ENCODE measurements at regions not wholly inside any gene's neighbourhood (a gene's known extent, or its start where the extent isn't known, plus 50 kb on each side); places are given as distances from the start of the nearest gene placed in this dataset.

DNA sequence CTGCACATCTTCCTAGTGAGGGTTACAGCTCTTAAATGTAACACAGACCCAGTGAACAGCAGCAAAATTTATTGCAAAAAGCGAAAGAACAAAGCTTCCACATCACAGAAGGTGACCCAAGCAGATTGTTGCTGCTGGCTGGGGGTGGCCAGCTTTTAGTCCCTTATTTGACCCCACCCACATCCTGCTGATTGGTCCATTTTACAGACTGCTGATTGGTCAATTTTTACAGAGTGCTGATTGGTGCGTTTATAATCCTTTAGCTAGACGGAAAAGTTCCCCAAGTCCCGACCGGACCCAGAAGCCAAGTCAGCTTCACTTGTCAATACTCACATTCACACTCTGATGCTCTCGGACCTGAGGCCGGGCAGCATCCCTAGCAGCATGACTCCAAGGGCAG lies 154.5 kb upstream of the ATP10A start:
- DNase-seq (ENCODE audit: low read depth), result no peak
- TF ChIP-seq POLR2A (IDR thresholded peaks at IDR 0.05; ENCODE audit: extremely low read depth, insufficient read length), result no peak
- TF ChIP-seq, protein P1, sequence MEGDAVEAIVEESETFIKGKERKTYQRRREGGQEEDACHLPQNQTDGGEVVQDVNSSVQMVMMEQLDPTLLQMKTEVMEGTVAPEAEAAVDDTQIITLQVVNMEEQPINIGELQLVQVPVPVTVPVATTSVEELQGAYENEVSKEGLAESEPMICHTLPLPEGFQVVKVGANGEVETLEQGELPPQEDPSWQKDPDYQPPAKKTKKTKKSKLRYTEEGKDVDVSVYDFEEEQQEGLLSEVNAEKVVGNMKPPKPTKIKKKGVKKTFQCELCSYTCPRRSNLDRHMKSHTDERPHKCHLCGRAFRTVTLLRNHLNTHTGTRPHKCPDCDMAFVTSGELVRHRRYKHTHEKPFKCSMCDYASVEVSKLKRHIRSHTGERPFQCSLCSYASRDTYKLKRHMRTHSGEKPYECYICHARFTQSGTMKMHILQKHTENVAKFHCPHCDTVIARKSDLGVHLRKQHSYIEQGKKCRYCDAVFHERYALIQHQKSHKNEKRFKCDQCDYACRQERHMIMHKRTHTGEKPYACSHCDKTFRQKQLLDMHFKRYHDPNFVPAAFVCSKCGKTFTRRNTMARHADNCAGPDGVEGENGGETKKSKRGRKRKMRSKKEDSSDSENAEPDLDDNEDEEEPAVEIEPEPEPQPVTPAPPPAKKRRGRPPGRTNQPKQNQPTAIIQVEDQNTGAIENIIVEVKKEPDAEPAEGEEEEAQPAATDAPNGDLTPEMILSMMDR (IDR thresholded peaks at IDR 0.05; ENCODE audit: low read depth, low read length), result no peak
- TF ChIP-seq MYC (IDR thresholded peaks at IDR 0.05; ENCODE audit: low read depth, low read length), result no peak
- TF ChIP-seq MAX (IDR thresholded peaks at IDR 0.05; ENCODE audit: low read depth, low read length), result no peak
- no peak overlapping the region for H3K4me3 ChIP-seq (ENCODE audit: low read depth, low read length)

GRCh38 chr15:26015516-26016075 lies 152.5 kb upstream of the ATP10A start:
- TF ChIP-seq MAX (IDR thresholded peaks at IDR 0.05; ENCODE audit: low read depth, low read length) (no peak), MYC (IDR thresholded peaks at IDR 0.05; ENCODE audit: low read depth, low read length) (no peak)
- TF ChIP-seq, protein P1 (IDR thresholded peaks at IDR 0.05; ENCODE audit: low read depth, low read length), result no peak
- no peak for DNase-seq (ENCODE audit: low read depth)
- H3K4me3 ChIP-seq (ENCODE audit: low read depth, low read length), result no peak overlapping the region

DNA sequence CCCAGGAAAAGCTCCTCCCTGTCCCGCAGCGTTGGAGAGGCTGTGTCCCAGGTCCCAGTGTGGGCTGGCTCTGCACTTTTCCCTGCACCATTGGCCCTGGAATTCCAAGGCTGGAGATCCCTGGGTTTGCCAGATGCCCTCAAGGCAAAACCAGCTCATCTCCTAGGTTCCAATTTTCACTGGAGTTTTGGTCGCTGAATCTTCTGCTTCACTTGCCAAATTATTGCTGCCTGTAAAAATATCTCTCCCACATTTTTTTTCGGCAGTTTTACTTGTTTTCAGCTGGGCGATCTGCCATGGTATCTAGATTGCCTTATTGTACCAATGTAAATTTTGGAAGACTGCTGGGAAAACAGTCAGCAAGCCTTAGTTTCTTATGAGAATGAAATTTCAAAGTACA lies 150.9 kb upstream of the ATP10A start:
- no peak overlapping the region for H3K4me3 ChIP-seq (ENCODE audit: low read depth, low read length)
- no peak for TF ChIP-seq MYC (IDR thresholded peaks at IDR 0.05; ENCODE audit: low read depth, low read length)
- DNase-seq (ENCODE audit: low read depth), result no peak

- no peak for DNase-seq (ENCODE audit: low read depth)
- TF ChIP-seq POLR2A (IDR thresholded peaks at IDR 0.05; ENCODE audit: extremely low read depth, insufficient read length) (no peak), MYC (IDR thresholded peaks at IDR 0.05; ENCODE audit: low read depth, low read length) (no peak), MAX (IDR thresholded peaks at IDR 0.05; ENCODE audit: low read depth, low read length) (no peak)
- TF ChIP-seq, protein P1 (IDR thresholded peaks at IDR 0.05; ENCODE audit: low read depth, low read length), result no peak
- no peak overlapping the region for H3K4me3 ChIP-seq (ENCODE audit: low read depth, low read length)
Observed at GRCh38 chr15:26011916-26012315, 148.8 kb upstream of the ATP10A start.

GRCh38 chr15:26007151-26007550 lies 144.0 kb upstream of the ATP10A start:
- no peak for DNase-seq (ENCODE audit: low read depth)
- H3K4me3 ChIP-seq (ENCODE audit: low read depth, low read length), result no peak overlapping the region
- no peak for TF ChIP-seq MAX (IDR thresholded peaks at IDR 0.05; ENCODE audit: low read depth, low read length)
- no peak for TF ChIP-seq POLR2A (IDR thresholded peaks at IDR 0.05; ENCODE audit: extremely low read depth, insufficient read length)
- TF ChIP-seq, protein P1 (IDR thresholded peaks at IDR 0.05; ENCODE audit: low read depth, low read length), result no peak
- TF ChIP-seq MYC (IDR thresholded peaks at IDR 0.05; ENCODE audit: low read depth, low read length), result no peak

DNA sequence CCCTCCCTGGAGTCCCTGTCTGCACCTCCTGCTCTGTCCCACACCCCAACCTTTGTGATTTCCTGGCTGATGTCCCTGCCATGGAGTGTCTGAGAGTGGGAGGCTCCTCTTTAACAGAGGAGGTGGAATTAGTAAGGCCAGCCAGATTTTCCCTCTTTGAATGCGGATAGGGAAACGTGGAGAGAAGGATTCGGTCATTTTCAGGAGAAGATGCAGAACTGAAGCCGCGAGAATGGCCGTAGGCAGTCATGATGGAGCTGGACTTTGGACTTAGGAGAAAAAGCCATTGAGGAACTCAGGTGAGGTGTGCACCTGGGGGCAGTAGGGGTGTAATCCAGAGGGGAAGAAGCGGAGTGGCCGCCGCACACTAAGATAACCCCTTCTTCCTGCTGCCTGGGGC lies 138.1 kb upstream of the ATP10A start:
- TF ChIP-seq, protein P1 (IDR thresholded peaks at IDR 0.05; ENCODE audit: low read depth, low read length), result no peak
- TF ChIP-seq POLR2A (IDR thresholded peaks at IDR 0.05; ENCODE audit: extremely low read depth, insufficient read length) (no peak), MAX (IDR thresholded peaks at IDR 0.05; ENCODE audit: low read depth, low read length) (no peak), MYC (IDR thresholded peaks at IDR 0.05; ENCODE audit: low read depth, low read length) (no peak)
- DNase-seq (ENCODE audit: low read depth), result no peak
- H3K4me3 ChIP-seq (ENCODE audit: low read depth, low read length), result no peak overlapping the region
